DND-41 (cell line): ENCODE measurements at regions not wholly inside any gene's neighbourhood (a gene's known extent, or its start where the extent isn't known, plus 50 kb on each side); places are given as distances from the start of the nearest gene placed in this dataset.

Experiments used
- CTCF ChIP-seq: IDR thresholded peaks from 2 replicates; pipeline ENCODE4 v1.5.1; 2012; ENCODE audit warnings: borderline replicate concordance, low read length, moderate library complexity, mild to moderate bottlenecking; ENCODE audit not compliant: poor library complexity, severe bottlenecking; ENCODE audit errors: extremely low read depth
- EZH2 ChIP-seq: IDR thresholded peaks from 3 replicates; pipeline ENCODE4 v1.6.1; 2012; ENCODE audit warnings: borderline replicate concordance, low read depth, mild to moderate bottlenecking, moderate library complexity, low read length, inconsistent platforms; ENCODE audit not compliant: severe bottlenecking

- TF ChIP-seq CTCF (no peak), EZH2 (no peak)
Measured at GRCh38 chr2:193738892-193739291, 1544.2 kb upstream of the TMEFF2 start.
